ENCODE measurements at regions not wholly inside any gene's neighbourhood (a gene's known extent, or its start where the extent isn't known, plus 50 kb on each side); places are given as distances from the start of the nearest gene placed in this dataset.
"Not testable (repeated sequence)": the region's sequence is repeated elsewhere in the genome, so short reads cannot be mapped to it uniquely, and the experiment has no call there.

- no peak for DNase-seq
Observed at GRCh38 chr13:83121896-83122295, 760.4 kb downstream of the SLITRK1 start.

- DNase-seq: no peak
Observed at GRCh38 chr13:83117046-83117445, 765.2 kb downstream of the SLITRK1 start.

- DNase-seq: not testable (repeated sequence)
Observed at GRCh38 chr13:83101574-83102247, 780.6 kb downstream of the SLITRK1 start.

- no peak for DNase-seq
Observed at GRCh38 chr13:83100237-83100636, 782.0 kb downstream of the SLITRK1 start.

- no peak for DNase-seq
Observed at GRCh38 chr13:83088858-83089257, 793.4 kb downstream of the SLITRK1 start.

GRCh38 chr13:83086948-83087347, 795.3 kb downstream of the SLITRK1 start:
- no peak for DNase-seq

- no peak for DNase-seq
Observed at GRCh38 chr13:83086088-83086487, 796.2 kb downstream of the SLITRK1 start.

- no peak for DNase-seq
Observed at GRCh38 chr13:83085186-83085900, 796.9 kb downstream of the SLITRK1 start.

GRCh38 chr13:83077499-83077898, 804.8 kb downstream of the SLITRK1 start:
- DNase-seq: no peak

GRCh38 chr13:83073930-83074329, 808.3 kb downstream of the SLITRK1 start:
- DNase-seq: not testable (repeated sequence)

- DNase-seq: no peak
Observed at GRCh38 chr13:83065108-83065507, 817.2 kb downstream of the SLITRK1 start.

GRCh38 chr13:83057119-83057518, 825.2 kb downstream of the SLITRK1 start:
- DNase-seq: no peak

- DNase-seq: no peak
Observed at GRCh38 chr13:83056269-83056668, 826.0 kb downstream of the SLITRK1 start.

- DNase-seq: no peak
Observed at GRCh38 chr13:83048419-83048818, 833.9 kb downstream of the SLITRK1 start.

GRCh38 chr13:83024955-83025594, 857.2 kb downstream of the SLITRK1 start:
- DNase-seq: no peak

- DNase-seq: no peak
Observed at GRCh38 chr13:83024232-83024631, 858.0 kb downstream of the SLITRK1 start.

GRCh38 chr13:83019986-83020385, 862.3 kb downstream of the SLITRK1 start:
- DNase-seq: no peak

GRCh38 chr13:83009987-83010386, 872.3 kb downstream of the SLITRK1 start:
- no peak for DNase-seq

GRCh38 chr13:83008212-83008929, 873.9 kb downstream of the SLITRK1 start:
- no peak for DNase-seq

GRCh38 chr13:83007226-83007625, 875.0 kb downstream of the SLITRK1 start:
- no peak for DNase-seq

- no peak for DNase-seq
Observed at GRCh38 chr13:83003185-83003584, 879.1 kb downstream of the SLITRK1 start.

- DNase-seq: no peak
Observed at GRCh38 chr13:82993417-82993816, 888.9 kb downstream of the SLITRK1 start.
